ENCODE measurements at regions not wholly inside any gene's neighbourhood (a gene's known extent, or its start where the extent isn't known, plus 50 kb on each side); places are given as distances from the start of the nearest gene placed in this dataset.
"Not testable (repeated sequence)": the region's sequence is repeated elsewhere in the genome, so short reads cannot be mapped to it uniquely, and the experiment has no call there.

DNA sequence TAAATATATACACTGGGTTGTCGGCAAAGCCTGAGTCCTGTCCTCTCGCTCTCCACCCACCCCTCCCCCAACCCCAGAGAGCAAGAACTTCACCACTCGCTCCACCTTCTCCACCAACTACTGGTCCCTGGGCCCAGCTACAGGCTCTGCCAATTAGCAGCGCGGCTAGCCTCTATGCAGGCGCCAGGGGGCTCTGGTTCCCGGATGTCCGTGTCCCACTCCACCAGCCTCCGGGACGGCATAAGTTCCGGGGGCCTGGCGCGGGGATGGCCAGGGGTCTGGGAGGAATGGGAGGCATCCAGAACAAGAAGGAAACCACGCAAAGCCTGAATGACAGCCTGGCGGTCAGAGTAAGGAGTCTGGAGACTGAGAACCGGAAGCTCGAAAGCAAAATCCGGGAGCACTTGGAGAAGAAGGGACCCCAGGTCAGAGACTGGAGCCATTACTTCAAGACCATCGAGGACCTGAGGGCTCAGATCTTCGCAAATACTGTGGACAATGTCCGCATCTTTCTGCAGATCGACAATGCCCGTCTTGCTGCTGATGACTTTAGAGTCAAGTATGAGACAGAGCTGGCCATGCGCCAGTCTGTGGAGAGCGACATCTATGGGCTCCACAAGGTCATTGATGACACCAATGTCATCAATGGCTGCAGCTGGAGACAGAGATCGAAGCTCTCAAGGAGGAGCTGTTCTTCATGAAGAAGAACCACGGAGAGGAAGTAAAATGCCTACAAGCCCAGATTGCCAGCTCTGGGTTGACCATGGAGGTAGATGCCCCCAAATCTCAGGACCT, 224.3 kb upstream of the ID4 start:
- not testable (repeated sequence) for DNase-seq (ENCODE audit: low read depth)

DNA sequence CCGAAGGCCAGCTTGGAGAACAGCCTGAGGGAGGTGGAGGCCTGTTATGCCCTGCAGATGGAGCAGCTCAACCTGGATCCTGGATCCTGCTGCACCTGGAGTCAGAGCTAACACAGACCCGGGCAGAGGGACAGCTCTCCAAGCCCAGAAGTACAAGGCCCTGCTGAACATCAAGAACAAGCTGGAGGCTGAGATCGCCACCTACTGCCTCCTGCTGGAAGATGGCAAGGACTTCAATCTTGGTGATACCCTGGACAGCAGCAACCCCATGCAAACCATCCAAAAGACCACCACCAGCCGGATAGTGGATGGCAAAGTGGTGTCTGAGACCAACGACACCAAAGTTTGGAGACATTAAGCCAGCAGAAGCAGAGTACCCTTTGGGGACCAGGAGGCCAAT, 223.5 kb upstream of the ID4 start:
- DNase-seq (ENCODE audit: low read depth): no peak

DNA sequence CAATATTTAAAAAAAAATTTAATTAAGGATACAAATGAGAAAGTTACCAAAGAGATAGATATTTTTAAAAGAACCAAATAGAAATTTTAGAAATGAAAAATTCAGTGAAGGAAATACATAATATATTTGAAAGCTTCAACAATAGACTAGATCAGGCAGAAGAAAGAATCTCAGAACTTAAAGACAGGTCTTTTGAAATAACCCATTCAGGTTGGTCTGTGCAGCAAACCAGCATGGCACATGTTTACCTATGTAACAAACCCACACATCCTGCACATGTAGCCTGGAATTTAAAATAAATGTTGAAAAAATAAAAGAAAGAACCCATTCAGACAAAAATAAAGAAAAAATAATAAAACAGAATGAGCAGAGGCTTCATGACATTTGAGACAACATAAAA, 221.1 kb upstream of the ID4 start:
- no peak for DNase-seq (ENCODE audit: low read depth)

DNA sequence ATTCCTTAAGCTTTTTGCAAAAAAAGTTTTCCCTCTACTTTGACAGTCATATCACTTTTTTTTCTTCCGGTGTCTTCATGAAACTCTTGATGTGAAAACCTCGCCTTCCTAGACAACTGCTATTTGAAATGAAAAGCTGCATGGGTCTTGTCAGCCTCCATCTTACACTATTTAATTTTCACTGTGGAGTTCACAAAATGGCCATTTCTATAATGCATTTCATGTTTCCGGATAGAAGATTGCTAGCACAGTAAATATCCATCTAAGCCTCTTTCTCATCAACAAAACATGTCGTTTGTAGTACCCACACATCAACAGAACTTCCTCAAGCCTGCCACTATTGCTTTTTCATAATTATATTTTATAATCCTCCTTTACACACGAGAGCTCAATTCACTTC, 204.9 kb upstream of the ID4 start:
- DNase-seq (ENCODE audit: low read depth): no peak

DNA sequence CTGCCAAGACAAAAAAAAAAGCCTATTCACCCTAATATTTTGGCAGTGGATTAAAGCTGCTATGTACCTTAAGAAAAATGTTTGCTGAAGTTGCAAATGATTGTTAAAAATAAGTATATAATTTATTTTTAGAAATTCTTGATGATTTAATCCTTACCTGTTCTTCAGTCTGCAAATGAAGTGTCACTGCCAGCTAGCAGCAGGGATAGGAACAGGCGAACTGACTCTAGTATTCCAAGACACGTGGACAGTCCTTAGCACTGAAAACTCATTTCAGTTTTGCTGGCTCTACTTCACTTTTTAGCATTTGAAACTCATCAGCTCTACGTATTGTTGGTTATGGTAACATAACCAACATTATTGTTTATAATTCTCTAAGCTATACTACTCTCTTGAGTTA, 204.4 kb upstream of the ID4 start:
- DNase-seq (ENCODE audit: low read depth): no peak

DNA sequence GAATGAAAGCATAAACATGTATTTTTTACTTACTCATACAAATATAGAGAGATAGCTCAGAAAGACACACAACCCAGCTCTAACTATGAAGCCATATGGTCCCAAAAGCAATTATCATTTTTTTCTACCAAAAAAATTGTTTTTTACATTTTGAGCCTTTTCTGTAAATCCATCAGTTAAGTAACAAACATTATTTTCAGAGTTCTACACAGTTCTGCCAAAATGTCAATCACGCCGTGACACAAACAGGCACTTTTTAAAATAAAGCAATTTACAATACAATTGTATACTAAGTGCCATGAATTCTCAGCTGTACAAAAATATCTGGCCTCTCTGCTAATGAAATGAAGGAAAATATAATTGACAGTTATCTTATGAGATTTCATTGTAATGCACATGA, 201.4 kb upstream of the ID4 start:
- DNase-seq (ENCODE audit: low read depth): no peak

DNA sequence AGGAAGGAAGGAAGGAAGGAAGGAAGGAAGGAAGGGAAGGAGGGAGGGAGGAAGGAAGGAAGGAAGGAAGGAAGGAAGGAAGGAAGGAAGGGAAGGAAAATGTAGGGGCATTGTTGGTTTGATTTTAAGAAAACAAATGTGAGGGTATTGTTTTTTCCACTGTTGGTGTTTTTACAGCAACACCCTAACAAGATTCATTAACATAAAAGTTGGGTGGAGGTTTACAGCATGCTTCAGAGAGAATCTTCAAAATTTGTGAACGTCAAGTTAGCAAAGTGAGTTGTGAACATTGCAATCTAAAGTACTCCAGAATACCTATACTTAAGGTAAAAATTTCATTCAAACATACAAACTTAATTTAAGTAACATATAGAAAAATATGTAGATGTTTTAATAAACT, 200.2 kb upstream of the ID4 start:
- no peak for DNase-seq (ENCODE audit: low read depth)

DNA sequence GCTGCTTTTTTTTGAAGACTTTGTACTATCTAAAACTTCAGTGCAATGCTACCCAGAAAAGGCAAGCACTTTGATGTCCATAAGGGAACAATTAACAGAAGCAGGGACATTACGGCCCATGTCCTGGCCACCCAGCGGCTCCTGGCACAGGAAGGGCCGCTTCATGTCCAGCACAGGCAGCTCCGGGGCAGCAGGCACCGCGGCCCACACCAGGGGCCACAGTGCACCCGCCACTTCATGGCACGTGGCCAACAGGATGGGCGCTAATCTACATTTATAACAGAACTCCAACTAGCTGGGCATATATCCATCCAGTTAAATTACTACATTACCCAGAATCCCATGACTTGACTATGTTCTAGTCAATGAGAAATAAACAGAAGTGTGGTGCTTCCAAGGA, 198.2 kb upstream of the ID4 start:
- no peak for DNase-seq (ENCODE audit: low read depth)

DNA sequence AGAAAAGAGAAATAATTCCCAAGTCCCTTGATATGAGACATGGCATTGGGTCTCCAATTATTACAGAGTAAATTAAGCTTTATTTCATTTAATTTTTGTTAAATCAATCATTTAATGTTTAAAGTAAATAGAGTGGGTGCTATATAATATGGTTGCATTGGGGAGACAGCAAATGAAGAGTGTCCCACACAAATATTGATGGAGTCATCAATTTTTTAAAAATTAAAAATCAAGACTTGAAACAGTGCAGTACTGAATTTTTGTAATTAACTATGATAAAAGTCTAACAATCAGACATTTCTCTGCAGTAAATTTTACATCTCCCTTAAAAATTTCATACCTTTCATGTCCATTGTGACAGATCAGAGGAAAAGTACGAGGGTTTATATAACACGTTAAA, 193.9 kb upstream of the ID4 start:
- no peak for DNase-seq (ENCODE audit: low read depth)

DNA sequence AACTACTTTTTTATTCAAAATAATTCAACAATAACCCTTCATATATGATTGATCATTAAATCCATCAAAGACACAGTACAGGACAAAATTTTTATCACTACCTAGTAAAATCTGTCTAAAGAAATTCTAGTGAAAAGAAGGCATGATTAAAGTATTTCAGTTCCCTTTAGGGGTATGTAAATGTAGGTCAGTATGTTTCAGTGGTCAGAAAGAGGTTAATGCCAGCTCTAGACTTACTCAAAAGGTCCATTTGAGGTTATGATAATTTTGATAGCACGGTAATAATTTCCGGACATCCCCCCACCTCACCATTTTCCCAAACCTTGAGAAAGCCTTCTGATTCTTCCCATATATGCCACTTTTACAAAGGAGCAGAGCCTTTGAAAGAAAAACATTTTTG, 193.5 kb upstream of the ID4 start:
- DNase-seq (ENCODE audit: low read depth): no peak

DNA sequence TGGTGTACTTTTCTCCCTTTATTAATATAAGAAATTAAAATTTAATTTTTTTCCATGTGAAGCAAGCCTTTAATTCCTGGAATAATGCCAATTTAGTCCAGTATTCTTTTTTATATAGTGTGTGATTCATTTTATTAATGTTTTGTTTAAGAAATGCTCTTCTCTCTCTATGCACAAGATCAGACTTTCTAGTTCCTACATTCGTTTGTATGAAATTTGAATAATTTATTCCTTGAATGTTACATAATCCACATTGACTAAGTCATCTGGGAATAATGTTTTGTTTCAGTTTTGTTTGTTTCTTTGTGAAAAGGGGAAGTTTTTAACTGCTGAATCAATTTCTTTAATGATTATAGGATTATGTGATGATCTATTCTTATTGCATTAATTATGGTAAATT, 181.4 kb upstream of the ID4 start:
- no peak for DNase-seq (ENCODE audit: low read depth)

DNA sequence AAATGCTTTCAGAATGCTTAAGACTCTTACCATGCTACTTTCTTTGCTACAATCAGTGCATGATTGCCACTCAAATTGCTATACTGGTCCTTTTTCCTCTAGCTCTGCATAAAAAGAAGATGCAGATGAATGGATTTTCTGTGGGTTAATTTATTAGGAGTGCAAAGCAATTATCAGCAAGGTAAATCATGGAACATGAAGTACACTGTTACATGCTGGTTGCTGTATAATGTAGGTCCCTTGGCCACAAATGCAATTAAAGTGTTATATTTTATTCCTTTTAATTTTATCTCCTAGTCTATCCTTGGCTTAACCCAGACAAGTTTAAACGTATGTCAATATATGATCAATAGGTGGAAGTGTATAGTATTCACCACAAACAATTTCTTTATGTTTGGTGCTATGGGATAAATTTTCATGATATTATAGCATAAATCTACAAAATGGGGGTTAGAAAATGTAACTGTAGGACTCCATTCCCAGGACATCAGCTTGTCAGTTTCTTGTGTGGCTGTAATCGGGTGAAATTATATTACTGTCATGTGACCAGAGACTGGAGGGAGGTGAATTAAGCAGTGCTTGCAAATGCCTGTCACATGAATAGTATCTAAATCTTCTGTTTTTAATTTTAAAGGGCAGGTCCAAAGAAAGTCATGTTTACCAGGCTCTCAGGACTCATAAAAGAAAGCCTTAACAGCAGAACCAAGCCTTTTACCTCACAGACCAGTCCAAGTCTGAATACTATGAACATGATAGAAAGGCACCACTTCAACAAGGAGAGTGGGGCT, 176.9 kb upstream of the ID4 start:
- DNase-seq (ENCODE audit: low read depth): no peak

DNA sequence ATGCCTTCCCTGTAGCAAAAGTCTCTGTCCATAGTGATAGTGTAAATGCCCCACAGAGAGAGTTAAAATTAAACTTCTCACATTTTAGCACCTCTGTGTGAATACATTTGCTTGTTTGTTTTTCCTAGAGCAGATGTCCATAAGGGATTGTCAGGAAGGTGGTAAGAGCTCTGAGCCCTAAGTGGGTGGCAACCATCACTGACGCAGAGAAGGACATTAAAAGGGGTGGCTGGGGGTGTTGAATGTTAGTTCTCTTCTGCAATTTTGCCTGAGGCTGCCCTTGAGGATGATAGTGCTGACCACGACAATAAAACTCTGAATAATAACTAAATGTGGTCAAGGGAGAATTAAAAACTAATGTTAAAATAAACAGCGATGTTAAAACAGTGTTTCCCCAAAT, 174.3 kb upstream of the ID4 start:
- no peak for DNase-seq (ENCODE audit: low read depth)

DNA sequence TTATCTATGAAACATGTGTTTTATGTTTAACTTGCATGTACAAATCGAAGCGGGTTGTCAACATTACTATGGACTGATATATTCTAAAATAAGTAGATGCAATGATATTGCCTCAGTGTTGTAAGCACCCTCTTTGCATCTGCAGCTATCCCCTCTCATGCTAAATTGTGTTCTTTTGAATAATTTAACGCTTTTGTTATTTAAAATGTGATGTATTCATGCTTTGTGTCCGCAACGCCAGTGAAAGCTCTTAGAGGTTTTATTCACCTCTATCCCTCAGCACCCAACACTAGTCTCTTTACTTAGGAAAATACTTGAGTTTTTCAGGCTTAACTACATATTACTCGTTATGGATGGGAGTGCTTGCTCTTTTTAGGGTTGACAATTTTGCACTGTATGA, 173.7 kb upstream of the ID4 start:
- no peak for DNase-seq (ENCODE audit: low read depth)

DNA sequence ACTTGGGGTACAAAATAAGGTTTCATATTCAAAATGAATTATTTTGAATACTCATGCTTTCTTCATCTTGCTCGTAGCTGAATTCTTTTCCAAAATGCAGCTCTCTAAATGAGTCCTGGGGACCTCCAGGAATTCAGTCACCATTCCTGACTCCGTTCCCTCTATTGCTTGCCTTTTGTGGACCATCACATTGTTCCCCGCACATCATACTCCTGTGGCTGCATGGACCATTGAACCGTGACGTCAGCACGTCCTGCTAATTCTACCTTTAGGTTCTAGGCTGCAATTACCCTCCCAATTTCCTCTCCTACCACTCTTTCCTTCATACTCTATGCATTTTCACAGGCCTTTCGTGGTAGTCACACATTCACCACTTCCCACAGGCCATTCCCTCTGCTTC, 173.1 kb upstream of the ID4 start:
- no peak for DNase-seq (ENCODE audit: low read depth)

DNA sequence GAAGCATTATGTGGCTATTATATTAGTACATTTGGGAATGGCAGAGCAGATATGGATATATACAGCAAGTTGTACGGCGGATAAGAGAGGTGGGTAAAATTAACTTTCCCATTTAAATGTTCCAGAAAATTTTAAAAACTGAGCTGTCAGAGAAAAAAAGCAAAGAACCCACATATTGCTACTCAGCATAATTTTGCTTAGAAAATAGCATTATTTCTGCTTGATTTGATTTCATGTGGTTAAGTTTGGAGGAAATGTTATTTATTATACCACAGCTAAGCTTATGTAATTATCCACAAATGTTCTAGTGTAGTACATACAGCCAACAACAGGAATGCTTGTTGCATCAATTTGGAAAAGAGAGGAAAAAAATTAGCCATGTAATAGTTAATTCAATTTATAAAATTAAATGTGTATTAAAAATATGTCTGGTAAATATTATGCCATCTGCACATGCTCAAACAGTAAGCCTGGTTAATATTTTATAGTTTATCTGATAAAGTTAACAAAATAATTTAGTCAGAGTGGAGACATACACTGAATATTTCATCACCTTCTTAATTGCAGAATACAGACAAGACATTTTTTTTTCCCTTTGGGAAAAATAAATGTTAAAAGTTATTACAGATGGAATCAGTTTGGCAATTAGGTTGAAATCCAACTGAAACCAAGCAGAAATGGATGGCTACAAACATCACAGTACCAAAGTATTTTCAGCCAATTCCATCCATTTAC, 172.1 kb upstream of the ID4 start:
- peak; percentile 15 for DNase-seq (ENCODE audit: low read depth)

DNA sequence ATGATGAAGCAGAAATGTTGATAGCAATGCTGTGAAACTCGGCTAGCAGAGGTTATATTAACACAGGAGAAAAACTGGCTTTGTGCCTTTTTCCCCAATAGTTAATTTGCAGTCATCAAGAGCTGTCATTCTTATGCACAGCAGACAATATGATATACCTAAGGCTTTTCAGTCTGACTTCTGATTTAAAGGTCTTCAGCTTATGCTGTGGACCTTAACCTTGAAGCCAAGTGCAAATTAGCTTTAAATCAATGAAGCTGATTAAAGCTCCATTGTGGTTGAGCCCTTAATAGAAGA, 171.6 kb upstream of the ID4 start:
- no peak for DNase-seq (ENCODE audit: low read depth)

DNA sequence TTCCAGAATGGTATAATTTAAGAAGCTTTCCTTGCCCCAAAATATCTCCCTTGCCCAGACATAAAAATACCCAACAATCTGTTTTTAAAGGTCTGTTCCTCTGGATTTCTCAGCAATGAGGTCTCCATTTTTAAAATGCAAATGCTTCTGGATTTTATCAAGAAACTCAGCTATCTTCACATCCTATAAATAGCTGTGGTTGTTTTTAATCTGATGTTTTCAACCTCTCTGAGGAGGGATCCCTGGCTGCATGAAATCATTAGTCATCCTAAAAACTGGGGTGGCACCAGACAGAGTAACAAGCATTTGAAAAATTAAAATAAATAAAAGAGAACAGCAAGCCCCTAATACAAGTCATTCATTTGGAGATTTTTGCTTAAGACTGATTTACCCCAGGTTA, 168.5 kb upstream of the ID4 start:
- DNase-seq (ENCODE audit: low read depth): peak; percentile 18

DNA sequence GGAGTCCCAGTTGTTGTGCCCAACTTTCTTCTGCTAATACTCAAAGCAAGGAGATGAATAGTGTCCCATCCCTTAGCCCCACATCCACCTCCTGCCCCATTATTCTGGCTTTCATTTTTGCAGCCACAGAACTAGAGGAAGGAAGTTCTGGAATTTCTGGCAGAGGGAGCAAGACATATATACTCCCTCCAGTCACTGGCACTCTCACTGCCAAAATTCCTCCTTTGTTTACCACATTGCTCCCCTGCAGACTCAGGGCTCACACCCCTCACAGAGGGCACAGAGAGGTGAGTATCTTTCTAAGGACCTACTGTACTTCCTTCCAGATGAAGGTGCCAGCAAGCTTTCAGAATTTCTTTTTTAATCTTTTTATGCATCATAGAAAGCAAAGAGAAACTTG, 168.0 kb upstream of the ID4 start:
- DNase-seq (ENCODE audit: low read depth): peak; percentile 21

DNA sequence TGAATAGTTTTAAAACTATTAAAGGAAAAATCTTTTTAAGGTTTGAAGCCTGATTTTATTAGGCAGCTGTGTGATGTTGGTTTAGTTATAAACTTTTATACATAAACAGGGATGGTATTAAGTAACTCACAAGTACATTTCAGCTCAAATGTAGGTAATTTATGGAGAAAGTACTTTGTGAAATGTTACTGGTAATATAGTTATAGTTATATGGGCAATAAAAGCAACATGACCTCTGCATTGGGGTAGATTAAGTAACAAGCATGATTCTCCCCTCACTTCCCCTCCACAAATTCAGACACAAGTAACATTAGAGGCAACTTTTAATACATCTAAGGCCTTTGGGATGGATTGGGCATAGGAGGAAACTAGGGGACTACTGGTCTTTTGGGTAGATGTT, 154.3 kb upstream of the ID4 start:
- DNase-seq (ENCODE audit: low read depth): no peak

DNA sequence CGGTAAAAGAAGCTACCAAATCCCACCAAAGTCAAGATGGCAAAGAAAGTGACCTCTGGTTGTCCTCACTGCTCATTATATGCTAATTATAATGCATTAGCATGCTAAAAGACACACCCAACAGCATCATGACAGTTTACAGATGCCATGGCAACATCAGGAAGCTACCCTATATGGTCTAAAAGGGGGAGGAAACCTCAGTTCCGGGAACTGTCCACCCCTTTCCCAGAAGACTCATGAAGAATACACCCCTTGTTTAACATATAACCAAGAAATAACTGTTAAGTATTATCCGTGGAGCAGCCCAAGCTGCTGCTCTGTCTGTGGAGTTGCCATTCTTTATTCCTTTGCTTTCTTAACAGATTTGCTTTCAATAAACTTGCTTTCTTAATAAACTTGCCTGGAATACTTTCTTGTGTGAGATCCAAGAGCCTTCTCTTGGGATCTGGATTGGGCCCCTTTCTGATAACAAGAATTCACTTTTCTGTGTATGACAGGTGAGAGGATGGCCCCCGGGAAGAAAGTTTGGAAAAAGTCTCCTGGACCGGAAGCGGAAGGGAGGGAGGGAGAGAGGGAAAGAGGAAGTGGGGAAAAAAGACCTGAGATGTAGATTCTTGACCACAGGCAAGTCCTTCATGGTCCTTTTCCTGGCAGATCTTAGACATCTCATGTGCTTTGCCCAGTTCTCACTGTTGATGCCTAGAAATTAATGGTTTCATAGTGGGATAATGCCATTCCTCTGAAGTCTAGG, 146.7 kb upstream of the ID4 start:
- no peak for DNase-seq (ENCODE audit: low read depth)

DNA sequence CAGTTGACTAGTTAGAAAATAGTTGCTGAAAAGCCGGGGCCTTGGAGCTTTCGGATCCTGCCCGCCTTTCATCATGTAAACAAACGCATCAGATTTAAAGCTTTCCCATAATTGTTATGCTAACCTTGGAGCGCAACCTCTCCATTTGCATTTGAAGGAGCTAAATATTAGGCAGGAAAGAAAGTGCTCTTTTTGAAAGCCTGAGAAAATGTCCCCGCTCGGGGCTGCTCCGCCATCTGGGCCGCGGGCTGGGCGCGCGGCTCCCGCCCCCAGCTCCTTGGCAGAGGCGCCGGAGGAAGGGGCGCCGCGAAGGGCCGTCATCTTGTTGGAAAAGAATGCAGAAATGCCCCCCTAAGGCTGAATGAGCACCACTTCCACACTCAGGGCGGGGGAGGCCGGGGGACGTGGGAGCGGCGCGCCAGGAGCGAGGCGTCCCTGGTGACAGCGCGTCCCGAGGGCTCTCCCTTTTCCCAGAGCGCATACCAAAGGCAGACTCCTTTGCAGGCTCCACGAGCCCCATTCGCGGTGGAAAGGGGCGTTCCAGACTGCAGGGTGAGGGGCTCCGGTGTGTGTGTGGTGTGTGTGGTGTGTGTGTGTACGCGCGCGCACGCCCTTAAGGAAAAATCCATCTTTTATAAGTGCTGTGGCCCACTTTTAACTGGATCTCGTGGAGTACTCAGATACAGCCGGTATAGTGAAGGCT, 145.6 kb upstream of the ID4 start:
- DNase-seq (ENCODE audit: low read depth): no peak
